ENCODE measurements at regions not wholly inside any gene's neighbourhood (a gene's known extent, or its start where the extent isn't known, plus 50 kb on each side); places are given as distances from the start of the nearest gene placed in this dataset.

DNA sequence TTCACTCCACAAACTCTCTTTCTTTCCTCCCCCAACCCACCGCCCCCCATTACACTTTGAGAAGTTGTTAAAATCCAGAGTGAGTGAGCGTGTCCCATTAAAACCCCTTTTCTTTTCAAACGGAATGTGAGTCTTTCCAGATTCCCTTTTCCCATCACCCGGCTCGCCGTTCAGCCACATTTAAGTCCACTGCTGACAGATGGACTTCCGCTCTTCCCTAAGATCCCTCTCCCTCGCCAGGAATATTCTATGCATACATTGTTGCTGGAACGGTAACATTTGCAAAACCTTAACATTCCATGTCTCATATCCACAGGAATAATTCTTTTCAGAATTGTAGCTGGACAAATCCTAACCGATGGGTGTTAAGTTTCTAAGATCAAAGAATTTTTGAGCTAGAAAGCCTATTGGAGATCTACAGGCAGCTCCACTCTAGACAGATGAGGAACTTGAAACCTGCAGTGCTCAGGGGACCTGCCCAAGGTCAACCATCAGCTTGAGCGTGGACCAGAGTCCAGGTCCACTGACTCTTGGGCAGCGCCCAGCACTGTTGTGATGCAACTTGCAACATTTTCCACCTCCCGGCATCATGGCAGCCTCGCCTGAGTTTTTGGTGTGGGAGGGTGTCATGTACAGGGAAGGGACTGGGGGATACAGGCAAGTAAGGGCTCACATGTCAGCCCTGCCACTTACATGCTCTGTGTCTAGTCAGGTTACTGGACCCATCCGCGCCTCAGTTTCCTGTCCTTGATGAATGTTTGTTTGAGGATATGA is 500.1 kb downstream of the CCDC171 start:
- Histone ChIP-seq H3K27me3 (replicated peaks; ENCODE audit: insufficient read depth) (no peaks in the 10 kb centered on the region), H3K9me3 (no peaks in the 10 kb centered on the region), H3K36me3 (no peaks in the 10 kb centered on the region), H3K4me3 (no peak overlapping the region), H3K27ac (no peak overlapping the region), H3K4me1 (ENCODE audit: control insufficient read depth in 1 of 2, low read depth in 2 of 2) (no peaks in the 10 kb centered on the region)
- ATAC-seq (ENCODE audit: insufficient number of reproducible peaks, low FRiP score, low read depth) = no peak
- TF ChIP-seq, protein P1, sequence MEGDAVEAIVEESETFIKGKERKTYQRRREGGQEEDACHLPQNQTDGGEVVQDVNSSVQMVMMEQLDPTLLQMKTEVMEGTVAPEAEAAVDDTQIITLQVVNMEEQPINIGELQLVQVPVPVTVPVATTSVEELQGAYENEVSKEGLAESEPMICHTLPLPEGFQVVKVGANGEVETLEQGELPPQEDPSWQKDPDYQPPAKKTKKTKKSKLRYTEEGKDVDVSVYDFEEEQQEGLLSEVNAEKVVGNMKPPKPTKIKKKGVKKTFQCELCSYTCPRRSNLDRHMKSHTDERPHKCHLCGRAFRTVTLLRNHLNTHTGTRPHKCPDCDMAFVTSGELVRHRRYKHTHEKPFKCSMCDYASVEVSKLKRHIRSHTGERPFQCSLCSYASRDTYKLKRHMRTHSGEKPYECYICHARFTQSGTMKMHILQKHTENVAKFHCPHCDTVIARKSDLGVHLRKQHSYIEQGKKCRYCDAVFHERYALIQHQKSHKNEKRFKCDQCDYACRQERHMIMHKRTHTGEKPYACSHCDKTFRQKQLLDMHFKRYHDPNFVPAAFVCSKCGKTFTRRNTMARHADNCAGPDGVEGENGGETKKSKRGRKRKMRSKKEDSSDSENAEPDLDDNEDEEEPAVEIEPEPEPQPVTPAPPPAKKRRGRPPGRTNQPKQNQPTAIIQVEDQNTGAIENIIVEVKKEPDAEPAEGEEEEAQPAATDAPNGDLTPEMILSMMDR (IDR thresholded peaks at IDR 0.05) = no peak
- DNase-seq (ENCODE audit: low spot score) = no peak

DNA sequence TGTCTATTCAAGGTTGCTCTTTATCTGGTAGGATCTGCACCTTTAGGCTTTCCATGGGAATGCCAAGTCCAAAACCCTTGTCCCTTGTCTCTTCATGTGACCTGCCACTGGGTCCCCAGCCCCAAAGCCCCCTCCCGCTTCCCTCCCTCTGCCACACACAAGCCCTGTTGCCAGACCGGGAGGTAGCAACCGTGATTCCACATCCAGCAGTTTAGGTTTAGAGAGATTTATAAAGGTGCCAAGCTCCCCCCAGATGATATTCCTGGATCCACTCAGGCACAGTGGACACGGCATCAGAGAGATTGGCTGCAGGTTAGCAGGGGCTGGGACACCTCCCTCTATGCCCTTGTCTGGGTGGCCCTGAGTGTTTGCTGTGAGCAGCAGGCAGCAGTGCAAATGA is 504.7 kb downstream of the CCDC171 start:
- no peaks in the 10 kb centered on the region for H3K4me1 ChIP-seq (ENCODE audit: control insufficient read depth in 1 of 2, low read depth in 2 of 2)
- H3K36me3 ChIP-seq = no peaks in the 10 kb centered on the region
- H3K27me3 ChIP-seq (replicated peaks; ENCODE audit: insufficient read depth) = no peaks in the 10 kb centered on the region
- DNase-seq (ENCODE audit: low spot score) (no peak), ATAC-seq (ENCODE audit: insufficient number of reproducible peaks, low FRiP score, low read depth) (no peak)
- no peak overlapping the region for H3K27ac ChIP-seq
- no peak overlapping the region for H3K4me3 ChIP-seq
- TF ChIP-seq, protein P1 (IDR thresholded peaks at IDR 0.05) = no peak
- H3K9me3 ChIP-seq = no peaks in the 10 kb centered on the region

DNA sequence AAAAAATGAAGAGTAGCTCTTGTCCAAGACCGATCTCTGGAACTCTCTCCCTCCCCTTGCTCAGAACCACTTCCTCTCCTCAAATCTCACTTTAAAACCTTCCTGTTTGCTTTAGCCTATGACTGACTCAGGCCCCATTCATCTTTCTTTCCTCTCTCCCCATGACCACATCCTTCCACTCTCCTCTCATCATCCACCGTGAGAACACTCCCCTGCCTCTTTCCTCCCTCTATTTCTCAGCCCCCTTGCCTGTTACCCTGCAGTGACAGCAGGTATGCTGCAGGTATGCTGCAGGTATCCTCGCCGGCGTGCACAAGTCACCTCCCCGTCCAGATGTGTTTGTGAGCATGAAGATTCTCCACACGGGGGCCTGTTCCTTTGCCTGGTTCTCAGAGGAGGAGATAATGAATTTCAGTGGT is 505.3 kb downstream of the CCDC171 start:
- Histone ChIP-seq H3K9me3 (no peaks in the 10 kb centered on the region), H3K27me3 (replicated peaks; ENCODE audit: insufficient read depth) (no peaks in the 10 kb centered on the region), H3K4me3 (no peak overlapping the region), H3K27ac (no peak overlapping the region), H3K4me1 (ENCODE audit: control insufficient read depth in 1 of 2, low read depth in 2 of 2) (no peaks in the 10 kb centered on the region), H3K36me3 (no peaks in the 10 kb centered on the region)
- DNase-seq (ENCODE audit: low spot score) (no peak), ATAC-seq (ENCODE audit: insufficient number of reproducible peaks, low FRiP score, low read depth) (no peak)
- TF ChIP-seq, protein P1 (IDR thresholded peaks at IDR 0.05) = no peak

DNA sequence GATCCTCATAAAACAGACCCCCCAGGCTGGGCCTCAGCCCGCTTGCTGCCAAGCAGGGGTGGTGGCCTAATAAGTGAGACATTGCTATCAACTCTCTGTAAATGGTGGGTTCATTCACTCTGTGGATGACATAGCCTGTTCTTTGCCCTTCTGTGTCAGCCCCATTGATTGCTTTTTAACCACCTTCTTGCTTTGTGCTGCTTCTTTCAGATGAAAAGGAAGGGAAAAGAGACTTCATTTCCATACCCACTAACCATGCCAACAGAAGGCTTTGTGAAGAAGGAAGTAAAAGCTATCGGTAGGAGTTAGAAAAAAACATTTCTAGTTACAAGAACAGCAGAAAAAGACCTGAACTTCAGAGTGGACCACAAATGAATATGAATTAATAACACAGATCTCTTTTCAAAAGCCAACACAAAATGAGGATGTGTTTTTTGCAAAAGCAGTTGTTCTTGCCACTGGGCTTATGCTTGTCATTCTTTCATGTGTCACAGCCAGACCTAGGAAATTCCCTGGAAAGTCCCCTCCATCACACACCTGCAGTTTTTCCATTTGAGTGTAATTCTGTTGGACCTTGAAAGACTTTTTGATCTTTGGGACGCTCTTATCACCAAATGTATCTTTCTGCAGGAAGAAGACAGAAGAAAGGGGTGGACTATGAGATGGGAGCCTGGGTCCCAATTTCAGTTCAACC is 507.7 kb downstream of the CCDC171 start:
- TF ChIP-seq, protein P1 (IDR thresholded peaks at IDR 0.05) = no peak
- ATAC-seq (ENCODE audit: insufficient number of reproducible peaks, low FRiP score, low read depth) (no peak), DNase-seq (ENCODE audit: low spot score) (no peak)
- Histone ChIP-seq H3K36me3 (no peaks in the 10 kb centered on the region), H3K27me3 (replicated peaks; ENCODE audit: insufficient read depth) (no peaks in the 10 kb centered on the region), H3K4me3 (no peak overlapping the region), H3K4me1 (ENCODE audit: control insufficient read depth in 1 of 2, low read depth in 2 of 2) (no peaks in the 10 kb centered on the region), H3K9me3 (no peaks in the 10 kb centered on the region), H3K27ac (no peak overlapping the region)

DNA sequence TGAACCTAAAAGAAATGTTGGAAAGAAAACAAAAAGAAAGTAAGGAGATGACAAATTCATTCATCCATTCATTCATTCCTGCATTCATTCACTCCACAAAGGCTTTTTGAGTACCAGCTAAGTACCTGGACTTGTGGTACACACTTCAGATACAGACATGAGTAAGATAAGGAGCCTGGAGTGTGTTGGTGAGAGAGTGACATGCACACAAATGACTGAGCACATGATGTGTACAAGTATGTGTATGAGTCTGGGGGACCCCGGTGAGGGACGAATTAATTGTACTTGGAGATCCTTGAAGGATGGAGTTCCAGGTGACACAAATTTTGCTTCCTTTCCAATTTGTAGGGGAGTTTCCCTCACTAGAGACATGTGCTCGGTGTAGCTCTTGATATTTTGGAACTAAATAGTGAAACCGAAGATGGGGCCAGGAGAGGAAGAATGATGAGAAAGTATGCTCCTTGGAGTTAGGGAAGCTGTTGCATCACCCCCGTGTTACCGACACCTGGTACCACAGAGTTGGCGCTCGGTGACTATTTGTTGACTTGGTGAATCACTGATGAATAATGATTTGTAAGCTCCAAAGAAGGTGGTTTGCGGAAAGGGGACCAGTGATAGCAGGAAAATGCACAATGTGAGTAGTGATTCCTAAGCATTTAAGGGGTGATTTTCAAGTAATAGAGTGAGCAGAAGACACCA is 509.8 kb downstream of the CCDC171 start:
- no peaks in the 10 kb centered on the region for H3K27me3 ChIP-seq (replicated peaks; ENCODE audit: insufficient read depth)
- no peaks in the 10 kb centered on the region for H3K36me3 ChIP-seq
- ATAC-seq (ENCODE audit: insufficient number of reproducible peaks, low FRiP score, low read depth) = no peak
- no peak overlapping the region for H3K27ac ChIP-seq
- TF ChIP-seq, protein P1 (IDR thresholded peaks at IDR 0.05) = no peak
- H3K4me1 ChIP-seq (ENCODE audit: control insufficient read depth in 1 of 2, low read depth in 2 of 2) = no peaks in the 10 kb centered on the region
- H3K4me3 ChIP-seq = no peak overlapping the region
- H3K9me3 ChIP-seq = no peaks in the 10 kb centered on the region
- DNase-seq (ENCODE audit: low spot score) = no peak

Data from thoracic aorta (tissue), 2 donors.